Upper lobe of right lung (tissue), 1 donor: ENCODE measurements at regions not wholly inside any gene's neighbourhood (a gene's known extent, or its start where the extent isn't known, plus 50 kb on each side); places are given as distances from the start of the nearest gene placed in this dataset.
"Not testable (repeated sequence)": the region's sequence is repeated elsewhere in the genome, so short reads cannot be mapped to it uniquely, and the experiment has no call there.

Experiments
- ATAC-seq: fragments of 200-7000 bp; cut with Tn5 transposase; one replicate; pipeline ENCODE4 v1.9.1; 2020; ENCODE audit warnings: mild to moderate bottlenecking, moderate library complexity
- DNase-seq: peaks from one replicate; pipeline ENCODE4 v3.0.0-alpha.2; 2020
- H3K27ac ChIP-seq: fragments of 200-600 bp; one replicate; pipeline ENCODE4 v1.8.0; 2022
- H3K27me3 ChIP-seq: fragments of 200-600 bp; one replicate; pipeline ENCODE4 v1.8.0; 2022; ENCODE audit warnings: mild to moderate bottlenecking
- H3K36me3 ChIP-seq: fragments of 200-600 bp; one replicate; pipeline ENCODE4 v1.8.0; 2022
- H3K4me1 ChIP-seq: fragments of 200-600 bp; one replicate; pipeline ENCODE4 v1.8.0; 2022
- H3K4me3 ChIP-seq: fragments of 200-600 bp; one replicate; pipeline ENCODE4 v1.8.0; 2022; ENCODE audit warnings: mild to moderate bottlenecking
- H3K9me3 ChIP-seq: fragments of 200-600 bp; one replicate; pipeline ENCODE4 v1.8.0; 2022
- CTCF ChIP-seq: fragments of 200-600 bp; IDR thresholded peaks from one replicate; pipeline ENCODE4 v1.8.0; 2022; ENCODE audit warnings: antibody characterized with exemption
- intact Hi-C: fragments of 100-400 bp; cut with DNase I; formaldehyde crosslinking; loops from one replicate; pipeline ENCODE4 v1.11.0; 2022
- donor health status: DM: no; HTN: yes; CAD: no; lungs with severe emphysema.

GRCh38 chr11:92464822-92465221 lies 240.2 kb downstream of the FAT3 start:
- no peak for ATAC-seq
- TF ChIP-seq CTCF = no peak
- intact Hi-C loops = no loop called here

GRCh38 chr11:92465410-92465809 lies 240.8 kb downstream of the FAT3 start:
- H3K4me3 ChIP-seq, DNase-seq, H3K4me1 ChIP-seq, intact Hi-C loops, H3K27ac ChIP-seq, H3K36me3 ChIP-seq, ATAC-seq, H3K27me3 ChIP-seq, H3K9me3 ChIP-seq: not testable (repeated sequence)

More at GRCh38 chr11:92464822-92465221, 240.2 kb downstream of the FAT3 start:
- H3K4me1 ChIP-seq = no peaks in the 10 kb centered on the region
- H3K9me3 ChIP-seq = no peaks in the 10 kb centered on the region
- no peaks in the 10 kb centered on the region for H3K36me3 ChIP-seq
- H3K4me3 ChIP-seq = no peak overlapping the region
- H3K27ac ChIP-seq = no peak overlapping the region
- no peak for DNase-seq
- no peaks in the 10 kb centered on the region for H3K27me3 ChIP-seq

- no peaks in the 10 kb centered on the region for H3K36me3 ChIP-seq
- intact Hi-C loops = no loop called here
These were observed 249.1 kb downstream of the FAT3 start for GRCh38 chr11:92473736-92474135.

GRCh38 chr11:92475316-92475715 lies 250.7 kb downstream of the FAT3 start:
- ATAC-seq = no peak
- Histone ChIP-seq H3K9me3 (no peaks in the 10 kb centered on the region), H3K4me3 (no peak overlapping the region), H3K36me3 (no peaks in the 10 kb centered on the region), H3K27ac (no peak overlapping the region), H3K27me3 (no peaks in the 10 kb centered on the region), H3K4me1 (no peaks in the 10 kb centered on the region)
- no peak for DNase-seq
- TF ChIP-seq CTCF = no peak
- intact Hi-C loops = no loop called here

More at GRCh38 chr11:92473736-92474135, 249.1 kb downstream of the FAT3 start:
- no peak overlapping the region for H3K27ac ChIP-seq
- no peak overlapping the region for H3K4me3 ChIP-seq
- H3K27me3 ChIP-seq = no peaks in the 10 kb centered on the region
- H3K9me3 ChIP-seq = no peaks in the 10 kb centered on the region
- no peak for TF ChIP-seq CTCF
- H3K4me1 ChIP-seq = no peaks in the 10 kb centered on the region
- ATAC-seq = no peak
- no peak for DNase-seq

- Histone ChIP-seq H3K4me1 (no peaks in the 10 kb centered on the region), H3K4me3 (no peak overlapping the region), H3K27me3 (no peaks in the 10 kb centered on the region), H3K36me3 (no peaks in the 10 kb centered on the region), H3K9me3 (no peaks in the 10 kb centered on the region), H3K27ac (no peak overlapping the region)
- no peak for TF ChIP-seq CTCF
- intact Hi-C loops = no loop called here
- ATAC-seq = no peak
- DNase-seq = no peak
These were observed 251.2 kb downstream of the FAT3 start for GRCh38 chr11:92475819-92476218.

GRCh38 chr11:92477686-92478085 lies 253.1 kb downstream of the FAT3 start:
- ATAC-seq = no peak
- H3K27ac ChIP-seq = no peak overlapping the region

More at GRCh38 chr11:92477686-92478085, 253.1 kb downstream of the FAT3 start:
- H3K9me3 ChIP-seq = no peaks in the 10 kb centered on the region
- H3K27me3 ChIP-seq = no peaks in the 10 kb centered on the region
- no peak for DNase-seq
- intact Hi-C loops = no loop called here
- no peak for TF ChIP-seq CTCF
- H3K4me1 ChIP-seq = no peaks in the 10 kb centered on the region
- H3K4me3 ChIP-seq = no peak overlapping the region
- no peaks in the 10 kb centered on the region for H3K36me3 ChIP-seq
